DOHH2 (cell line): ENCODE measurements at regions not wholly inside any gene's neighbourhood (a gene's known extent, or its start where the extent isn't known, plus 50 kb on each side); places are given as distances from the start of the nearest gene placed in this dataset.

Experiments used
- H3F3A ChIP-seq: fragments of 200-600 bp; sonication (generic), shearing (Covaris generic); 2 replicates; pipeline ENCODE4 v1.6.0; 2016; ENCODE audit warnings: antibody characterized with exemption, mild to moderate bottlenecking; ENCODE audit not compliant: control insufficient read depth, insufficient read depth
- H3K27ac ChIP-seq: fragments of 200-600 bp; sonication (generic); 2 replicates; pipeline ENCODE4 v1.5.1; 2014; ENCODE audit warnings: low read depth, mild to moderate bottlenecking, low read length, moderate library complexity
- H3K27me3 ChIP-seq: fragments of 200-600 bp; sonication (generic); 2 replicates; pipeline ENCODE4 v1.6.1; 2014; ENCODE audit warnings: mild to moderate bottlenecking, low read length, mixed read lengths; ENCODE audit not compliant: control insufficient read depth
- H3K36me3 ChIP-seq: fragments of 200-600 bp; sonication (generic); 2 replicates; pipeline ENCODE4 v1.6.1; 2014; ENCODE audit warnings: mild to moderate bottlenecking, low read length, moderate library complexity, mixed read lengths; ENCODE audit not compliant: control insufficient read depth
- H3K4me1 ChIP-seq: fragments of 200-600 bp; sonication (generic); 2 replicates; pipeline ENCODE4 v1.6.1; 2014; ENCODE audit warnings: mild to moderate bottlenecking, low read length, mixed read lengths; ENCODE audit not compliant: control insufficient read depth
- H3K4me2 ChIP-seq: fragments of 200-600 bp; sonication (generic); 2 replicates; pipeline ENCODE4 v1.6.0; 2014; ENCODE audit warnings: mild to moderate bottlenecking, low read length, moderate library complexity
- H3K4me3 ChIP-seq: fragments of 200-600 bp; sonication (generic); 2 replicates; pipeline ENCODE4 v1.5.1; 2014; ENCODE audit warnings: mild to moderate bottlenecking, low read length, mixed read lengths
- H3K79me2 ChIP-seq: fragments of 200-600 bp; sonication (generic); 2 replicates; pipeline ENCODE4 v1.6.1; 2014; ENCODE audit warnings: mild to moderate bottlenecking, low read length, mixed read lengths; ENCODE audit not compliant: control insufficient read depth
- H3K9me2 ChIP-seq: fragments of 200-600 bp; sonication (generic); replicated peaks from 2 replicates; pipeline ENCODE4 v1.6.1; 2014; ENCODE audit warnings: mild to moderate bottlenecking, low read length, mixed read lengths; ENCODE audit not compliant: control insufficient read depth
- H3K9me3 ChIP-seq: fragments of 200-600 bp; sonication (generic); 2 replicates; pipeline ENCODE4 v1.6.1; 2014; ENCODE audit warnings: antibody characterized with exemption, low read length, mixed read lengths; ENCODE audit not compliant: control insufficient read depth, insufficient read depth
- H4K20me1 ChIP-seq: fragments of 200-600 bp; sonication (generic); 2 replicates; pipeline ENCODE4 v1.6.0; 2014; ENCODE audit warnings: low read depth, mild to moderate bottlenecking, antibody characterized with exemption, low read length, moderate library complexity; ENCODE audit not compliant: control insufficient read depth, insufficient read depth
- EZH2phosphoT487 ChIP-seq: fragments of 200-600 bp; sonication (generic); IDR thresholded peaks from 2 replicates; pipeline ENCODE4 v1.6.1; 2017; ENCODE audit warnings: borderline replicate concordance, mild to moderate bottlenecking, antibody characterized with exemption, low read length, moderate library complexity, mixed read lengths
- TF ChIP-seq, protein P1 (sequence below): fragments of 200-600 bp; sonication (generic); IDR thresholded peaks from one replicate; pipeline ENCODE4 v1.5.1; 2014; ENCODE audit warnings: antibody characterized with exemption, mild to moderate bottlenecking, low read depth, low read length; ENCODE audit not compliant: poor library complexity, severe bottlenecking

GRCh38 chrX:40473460-40474204 is 107.1 kb upstream of the ATP6AP2 start:
- Histone ChIP-seq H3F3A (no peaks in the 10 kb centered on the region), H4K20me1 (no peaks in the 10 kb centered on the region), H3K4me2 (no peak overlapping the region), H3K36me3 (no peaks in the 10 kb centered on the region), H3K27ac (no peak overlapping the region), H3K4me3 (no peak overlapping the region), H3K9me2 (no peaks in the 10 kb centered on the region), H3K27me3 (no peaks in the 10 kb centered on the region; the same call in 1 of the 2 replicates), H3K9me3 (no peaks in the 10 kb centered on the region), H3K4me1 (no peaks in the 10 kb centered on the region), H3K79me2 (no peaks in the 10 kb centered on the region)
- TF ChIP-seq EZH2phosphoT487 = no peak
- TF ChIP-seq, protein P1, sequence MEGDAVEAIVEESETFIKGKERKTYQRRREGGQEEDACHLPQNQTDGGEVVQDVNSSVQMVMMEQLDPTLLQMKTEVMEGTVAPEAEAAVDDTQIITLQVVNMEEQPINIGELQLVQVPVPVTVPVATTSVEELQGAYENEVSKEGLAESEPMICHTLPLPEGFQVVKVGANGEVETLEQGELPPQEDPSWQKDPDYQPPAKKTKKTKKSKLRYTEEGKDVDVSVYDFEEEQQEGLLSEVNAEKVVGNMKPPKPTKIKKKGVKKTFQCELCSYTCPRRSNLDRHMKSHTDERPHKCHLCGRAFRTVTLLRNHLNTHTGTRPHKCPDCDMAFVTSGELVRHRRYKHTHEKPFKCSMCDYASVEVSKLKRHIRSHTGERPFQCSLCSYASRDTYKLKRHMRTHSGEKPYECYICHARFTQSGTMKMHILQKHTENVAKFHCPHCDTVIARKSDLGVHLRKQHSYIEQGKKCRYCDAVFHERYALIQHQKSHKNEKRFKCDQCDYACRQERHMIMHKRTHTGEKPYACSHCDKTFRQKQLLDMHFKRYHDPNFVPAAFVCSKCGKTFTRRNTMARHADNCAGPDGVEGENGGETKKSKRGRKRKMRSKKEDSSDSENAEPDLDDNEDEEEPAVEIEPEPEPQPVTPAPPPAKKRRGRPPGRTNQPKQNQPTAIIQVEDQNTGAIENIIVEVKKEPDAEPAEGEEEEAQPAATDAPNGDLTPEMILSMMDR = no peak

DNA sequence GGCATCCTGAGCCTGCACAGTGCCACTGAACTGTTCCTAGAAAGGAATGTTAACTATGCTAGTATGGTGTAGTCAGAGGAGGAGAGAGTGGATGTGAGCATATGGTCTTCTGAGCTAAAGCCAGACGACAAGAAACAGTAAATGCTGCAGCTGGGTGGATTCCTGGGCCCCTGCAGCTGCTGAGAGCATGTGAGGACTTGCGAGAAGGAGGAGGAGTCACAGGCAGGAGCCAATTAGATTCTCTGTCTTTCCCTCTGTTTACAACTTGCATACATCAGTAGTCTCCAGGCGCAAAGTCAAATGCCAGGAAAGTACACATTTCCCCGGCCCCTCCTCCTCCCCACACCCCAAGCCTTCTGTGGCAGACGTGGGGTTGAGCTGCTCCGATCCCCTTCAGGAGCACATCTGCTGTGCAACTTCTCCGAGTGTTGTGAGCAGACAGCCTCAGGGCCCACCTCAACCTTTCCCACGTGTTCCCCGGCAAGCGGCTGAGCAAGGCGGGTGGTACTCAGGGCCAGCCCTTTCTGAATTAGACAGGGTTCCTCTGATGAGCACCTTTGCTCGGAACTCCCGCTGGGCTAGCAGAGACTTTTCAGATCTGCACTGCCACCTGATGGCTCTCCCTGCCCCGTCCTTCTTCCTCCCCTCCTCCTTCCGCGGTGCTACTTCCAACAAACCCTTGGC is 108.7 kb upstream of the ATP6AP2 start:
- no peaks in the 10 kb centered on the region for H3K79me2 ChIP-seq
- H3K4me3 ChIP-seq = no peak overlapping the region
- H3K9me2 ChIP-seq = no peaks in the 10 kb centered on the region
- H3K27ac ChIP-seq = no peak overlapping the region
- no peaks in the 10 kb centered on the region for H3K9me3 ChIP-seq
- TF ChIP-seq, protein P1 = no peak
- no peak for TF ChIP-seq EZH2phosphoT487
- no peaks in the 10 kb centered on the region for H4K20me1 ChIP-seq
- H3K4me1 ChIP-seq = no peaks in the 10 kb centered on the region
- H3F3A ChIP-seq = no peaks in the 10 kb centered on the region
- H3K4me2 ChIP-seq = no peak overlapping the region
- H3K36me3 ChIP-seq = no peaks in the 10 kb centered on the region
- no peaks in the 10 kb centered on the region; the same call in 1 of the 2 replicates for H3K27me3 ChIP-seq

DNA sequence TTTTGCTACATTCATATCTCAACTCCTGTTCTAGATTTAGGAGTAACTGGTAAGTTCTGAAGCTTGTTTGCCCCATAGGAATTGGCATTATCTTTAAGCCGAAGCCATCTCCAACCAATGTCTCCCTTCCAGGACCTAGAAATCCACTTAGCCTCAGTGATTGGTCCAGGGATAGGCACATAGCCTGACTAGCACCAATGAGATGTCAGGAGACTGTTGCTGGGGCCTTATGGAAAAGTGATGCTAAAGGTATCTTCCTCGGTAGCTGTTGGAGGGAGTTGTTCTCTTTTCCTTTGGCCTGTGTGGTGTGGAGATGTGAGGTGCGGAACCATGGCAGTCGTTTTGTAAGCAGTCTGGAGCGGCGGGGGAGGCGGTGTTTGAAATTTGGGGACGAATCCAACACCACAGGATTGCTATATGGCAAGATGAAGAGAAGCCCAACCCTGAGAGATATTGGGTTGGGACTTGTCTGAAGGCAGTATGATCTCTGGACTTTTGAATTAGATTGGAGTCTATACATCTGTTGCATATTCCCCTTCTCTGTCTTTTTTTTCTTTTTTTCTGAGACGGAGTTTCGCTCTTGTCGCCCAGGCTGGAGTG is 109.8 kb upstream of the ATP6AP2 start:
- no peak overlapping the region for H3K27ac ChIP-seq
- no peaks in the 10 kb centered on the region for H3K36me3 ChIP-seq
- H3K4me1 ChIP-seq = no peaks in the 10 kb centered on the region
- H3K9me3 ChIP-seq = no peaks in the 10 kb centered on the region
- no peaks in the 10 kb centered on the region for H3K79me2 ChIP-seq
- no peaks in the 10 kb centered on the region for H3K9me2 ChIP-seq
- no peak for TF ChIP-seq EZH2phosphoT487
- TF ChIP-seq, protein P1 = no peak
- H3K27me3 ChIP-seq = no peaks in the 10 kb centered on the region; the same call in 1 of the 2 replicates
- H3K4me2 ChIP-seq = no peak overlapping the region
- no peaks in the 10 kb centered on the region for H3F3A ChIP-seq
- H3K4me3 ChIP-seq = no peak overlapping the region
- no peaks in the 10 kb centered on the region for H4K20me1 ChIP-seq
